ENCODE measurements at regions not wholly inside any gene's neighbourhood (a gene's known extent, or its start where the extent isn't known, plus 50 kb on each side); places are given as distances from the start of the nearest gene placed in this dataset.

DNA sequence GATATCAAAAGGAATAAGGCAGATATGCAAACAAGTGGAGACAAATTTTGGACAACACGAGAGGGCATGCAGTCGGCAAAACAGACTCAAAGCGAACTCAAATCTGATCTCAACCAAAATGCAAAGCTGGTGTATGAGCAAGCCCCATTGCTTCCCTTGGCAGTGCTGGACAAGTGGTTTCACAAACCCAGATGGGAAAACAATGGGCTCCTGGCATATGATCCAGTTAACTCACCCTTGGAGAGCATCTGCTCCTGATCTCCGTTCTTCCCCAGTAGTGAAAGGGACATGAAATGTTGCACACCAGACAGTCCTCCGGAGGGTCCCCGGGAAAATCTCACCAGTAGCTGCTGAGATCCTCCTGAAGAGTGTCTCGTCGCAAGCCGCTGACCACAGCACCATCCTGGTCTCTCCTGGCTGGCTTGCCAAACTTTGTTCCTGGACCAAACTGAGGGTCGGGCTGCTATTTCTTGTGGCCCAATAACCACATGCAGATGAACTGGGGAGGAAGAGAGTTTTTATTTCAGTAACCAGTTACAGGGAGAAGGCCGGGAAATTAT is 84.3 kb upstream of the THBS2 start:
- DNase-seq (ENCODE audit: low read depth in 1 of 2, low spot score in 1 of 2): no peak
- no peak for TF ChIP-seq POLR2AphosphoS5 (IDR thresholded peaks at IDR 0.05; ENCODE audit: low read depth)
- no peak for TF ChIP-seq GABPA (IDR thresholded peaks at IDR 0.05; ENCODE audit: low read depth)
- TF ChIP-seq, protein P1, sequence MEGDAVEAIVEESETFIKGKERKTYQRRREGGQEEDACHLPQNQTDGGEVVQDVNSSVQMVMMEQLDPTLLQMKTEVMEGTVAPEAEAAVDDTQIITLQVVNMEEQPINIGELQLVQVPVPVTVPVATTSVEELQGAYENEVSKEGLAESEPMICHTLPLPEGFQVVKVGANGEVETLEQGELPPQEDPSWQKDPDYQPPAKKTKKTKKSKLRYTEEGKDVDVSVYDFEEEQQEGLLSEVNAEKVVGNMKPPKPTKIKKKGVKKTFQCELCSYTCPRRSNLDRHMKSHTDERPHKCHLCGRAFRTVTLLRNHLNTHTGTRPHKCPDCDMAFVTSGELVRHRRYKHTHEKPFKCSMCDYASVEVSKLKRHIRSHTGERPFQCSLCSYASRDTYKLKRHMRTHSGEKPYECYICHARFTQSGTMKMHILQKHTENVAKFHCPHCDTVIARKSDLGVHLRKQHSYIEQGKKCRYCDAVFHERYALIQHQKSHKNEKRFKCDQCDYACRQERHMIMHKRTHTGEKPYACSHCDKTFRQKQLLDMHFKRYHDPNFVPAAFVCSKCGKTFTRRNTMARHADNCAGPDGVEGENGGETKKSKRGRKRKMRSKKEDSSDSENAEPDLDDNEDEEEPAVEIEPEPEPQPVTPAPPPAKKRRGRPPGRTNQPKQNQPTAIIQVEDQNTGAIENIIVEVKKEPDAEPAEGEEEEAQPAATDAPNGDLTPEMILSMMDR (IDR thresholded peaks at IDR 0.05; ENCODE audit: insufficient read depth, low read length): no peak
- TF ChIP-seq, protein P2, sequence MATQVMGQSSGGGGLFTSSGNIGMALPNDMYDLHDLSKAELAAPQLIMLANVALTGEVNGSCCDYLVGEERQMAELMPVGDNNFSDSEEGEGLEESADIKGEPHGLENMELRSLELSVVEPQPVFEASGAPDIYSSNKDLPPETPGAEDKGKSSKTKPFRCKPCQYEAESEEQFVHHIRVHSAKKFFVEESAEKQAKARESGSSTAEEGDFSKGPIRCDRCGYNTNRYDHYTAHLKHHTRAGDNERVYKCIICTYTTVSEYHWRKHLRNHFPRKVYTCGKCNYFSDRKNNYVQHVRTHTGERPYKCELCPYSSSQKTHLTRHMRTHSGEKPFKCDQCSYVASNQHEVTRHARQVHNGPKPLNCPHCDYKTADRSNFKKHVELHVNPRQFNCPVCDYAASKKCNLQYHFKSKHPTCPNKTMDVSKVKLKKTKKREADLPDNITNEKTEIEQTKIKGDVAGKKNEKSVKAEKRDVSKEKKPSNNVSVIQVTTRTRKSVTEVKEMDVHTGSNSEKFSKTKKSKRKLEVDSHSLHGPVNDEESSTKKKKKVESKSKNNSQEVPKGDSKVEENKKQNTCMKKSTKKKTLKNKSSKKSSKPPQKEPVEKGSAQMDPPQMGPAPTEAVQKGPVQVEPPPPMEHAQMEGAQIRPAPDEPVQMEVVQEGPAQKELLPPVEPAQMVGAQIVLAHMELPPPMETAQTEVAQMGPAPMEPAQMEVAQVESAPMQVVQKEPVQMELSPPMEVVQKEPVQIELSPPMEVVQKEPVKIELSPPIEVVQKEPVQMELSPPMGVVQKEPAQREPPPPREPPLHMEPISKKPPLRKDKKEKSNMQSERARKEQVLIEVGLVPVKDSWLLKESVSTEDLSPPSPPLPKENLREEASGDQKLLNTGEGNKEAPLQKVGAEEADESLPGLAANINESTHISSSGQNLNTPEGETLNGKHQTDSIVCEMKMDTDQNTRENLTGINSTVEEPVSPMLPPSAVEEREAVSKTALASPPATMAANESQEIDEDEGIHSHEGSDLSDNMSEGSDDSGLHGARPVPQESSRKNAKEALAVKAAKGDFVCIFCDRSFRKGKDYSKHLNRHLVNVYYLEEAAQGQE (IDR thresholded peaks at IDR 0.05; ENCODE audit: insufficient replicate concordance, low read depth): no peak
- TF ChIP-seq SPI1 (IDR thresholded peaks at IDR 0.05; ENCODE audit: borderline replicate concordance, low read depth): no peak
- Histone ChIP-seq H3K27ac (replicated peaks) (no peak overlapping the region), H3K4me3 (replicated peaks; ENCODE audit: insufficient read depth, low read length) (no peak overlapping the region), H3K27me3 (ENCODE audit: insufficient read depth, poor library complexity, severe bottlenecking) (peaks cover 7% of the 10 kb centered on the region)

DNA sequence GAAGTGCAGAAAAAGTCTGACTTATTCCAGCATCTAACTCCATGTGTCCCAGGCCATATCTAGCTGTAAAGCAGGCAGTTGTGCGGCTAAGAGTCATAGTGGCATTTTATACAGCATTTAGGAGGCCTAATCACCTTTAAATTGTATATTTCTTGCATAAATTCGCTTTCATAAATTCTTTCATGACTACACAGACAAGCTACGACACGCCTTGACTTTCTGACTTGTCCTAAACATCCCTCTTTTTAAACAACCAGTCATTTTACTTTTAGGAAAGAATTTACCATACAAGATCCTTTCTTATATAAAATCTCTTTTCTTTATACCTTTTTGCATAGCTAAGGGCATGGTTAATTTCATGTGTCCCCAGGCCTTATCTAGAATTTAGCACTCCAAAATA is 81.7 kb upstream of the THBS2 start:
- Histone ChIP-seq H3K27ac (replicated peaks) (no peak overlapping the region), H3K27me3 (ENCODE audit: insufficient read depth, poor library complexity, severe bottlenecking) (peaks cover 7% of the 10 kb centered on the region), H3K4me3 (replicated peaks; ENCODE audit: insufficient read depth, low read length) (no peak overlapping the region)
- DNase-seq (ENCODE audit: low read depth in 1 of 2, low spot score in 1 of 2): no peak
- TF ChIP-seq, protein P2 (IDR thresholded peaks at IDR 0.05; ENCODE audit: insufficient replicate concordance, low read depth): no peak
- TF ChIP-seq SPI1 (IDR thresholded peaks at IDR 0.05; ENCODE audit: borderline replicate concordance, low read depth): no peak
- no peak for TF ChIP-seq POLR2AphosphoS5 (IDR thresholded peaks at IDR 0.05; ENCODE audit: low read depth)
- TF ChIP-seq, protein P1 (IDR thresholded peaks at IDR 0.05; ENCODE audit: insufficient read depth, low read length): no peak
- TF ChIP-seq GABPA (IDR thresholded peaks at IDR 0.05; ENCODE audit: low read depth): no peak

DNA sequence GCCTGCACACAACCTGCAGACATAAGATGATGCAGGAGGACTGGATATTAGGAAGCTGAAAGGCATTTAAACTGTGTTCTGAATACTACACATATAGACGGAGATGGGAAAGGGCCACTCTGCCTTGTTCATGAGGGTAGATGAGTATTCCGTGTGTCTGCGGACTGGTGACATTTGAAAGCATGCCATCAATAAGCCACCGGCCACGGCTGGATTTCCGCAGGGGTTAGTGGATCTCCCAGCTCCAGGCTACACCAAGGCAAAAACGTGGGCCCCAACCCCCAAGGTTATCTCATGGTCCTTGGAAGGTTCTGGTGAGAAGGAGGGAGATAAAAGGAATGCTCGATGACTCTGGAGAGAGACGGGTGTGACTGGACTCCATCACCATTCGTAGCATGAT is 78.6 kb upstream of the THBS2 start:
- Histone ChIP-seq H3K27me3 (ENCODE audit: insufficient read depth, poor library complexity, severe bottlenecking) (peaks cover 7% of the 10 kb centered on the region), H3K4me3 (replicated peaks; ENCODE audit: insufficient read depth, low read length) (no peak overlapping the region), H3K27ac (replicated peaks) (no peak overlapping the region)
- DNase-seq (ENCODE audit: low read depth in 1 of 2, low spot score in 1 of 2): no peak
- no peak for TF ChIP-seq GABPA (IDR thresholded peaks at IDR 0.05; ENCODE audit: low read depth)
- TF ChIP-seq POLR2AphosphoS5 (IDR thresholded peaks at IDR 0.05; ENCODE audit: low read depth): no peak
- TF ChIP-seq, protein P1 (IDR thresholded peaks at IDR 0.05; ENCODE audit: insufficient read depth, low read length): no peak
- TF ChIP-seq, protein P2 (IDR thresholded peaks at IDR 0.05; ENCODE audit: insufficient replicate concordance, low read depth): no peak
